Sigmoid colon (tissue), 6 donors: ENCODE measurements at regions not wholly inside any gene's neighbourhood (a gene's known extent, or its start where the extent isn't known, plus 50 kb on each side); places are given as distances from the start of the nearest gene placed in this dataset.

Experiments used
- DNase-seq: peaks from one replicate; pipeline ENCODE4 v3.0.0-alpha.2; 2019
- H3K27ac ChIP-seq, 4 donors: fragments of 200-600 bp; sonication (generic); one replicate each; pipeline ENCODE4 v1.5.1; 2016 to 2019; ENCODE audit warnings: mild to moderate bottlenecking in 1 of 4
- H3K27me3 ChIP-seq, 3 donors: fragments of 200-600 bp; sonication (generic); one replicate each; pipeline ENCODE4 v1.5.1; 2019; ENCODE audit warnings: mild to moderate bottlenecking in 1 of 3
- H3K36me3 ChIP-seq, 4 donors: fragments of 200-600 bp; sonication (generic); one replicate each; pipeline ENCODE4 v1.5.1; 2016 to 2019
- H3K4me1 ChIP-seq, 4 donors: fragments of 200-600 bp; sonication (generic); one replicate each; pipeline ENCODE4 v1.5.1; 2017 to 2019
- H3K4me3 ChIP-seq, 4 donors: fragments of 200-600 bp; sonication (generic); one replicate each; pipeline ENCODE4 v1.5.1; 2017 to 2019; ENCODE audit warnings: mild to moderate bottlenecking in 2 of 4, moderate library complexity in 1 of 4
- H3K9me3 ChIP-seq, 4 donors: fragments of 200-600 bp in 3 of 4; sonication (generic) in 3 of 4; one replicate each; pipeline versions ENCODE4 v1.5.1 to v1.6.1; 2013 to 2019
- CTCF ChIP-seq, 4 experiments: fragments of 450-650 bp in 3 of 4; fragments of 200-600 bp in 1 of 4; IDR thresholded peaks; one replicate each; pipeline ENCODE4 v1.5.1; 2016 to 2019; ENCODE audit warnings: antibody characterized with exemption in 4 of 4, mild to moderate bottlenecking in 3 of 4, moderate library complexity in 2 of 4
- EP300 ChIP-seq, 4 donors: sonication (generic); formaldehyde crosslinking; IDR thresholded peaks; one replicate each; pipeline ENCODE4 v1.6.1; 2017; ENCODE audit warnings: antibody characterized with exemption in 4 of 4
- POLR2A ChIP-seq, 2 donors: fragments of 450-650 bp; IDR thresholded peaks; one replicate each; pipeline ENCODE4 v1.6.1; 2016; ENCODE audit warnings: antibody characterized with exemption in 2 of 2, mild to moderate bottlenecking in 2 of 2, moderate library complexity in 2 of 2
- POLR2AphosphoS5 ChIP-seq, 4 donors: sonication (generic); formaldehyde crosslinking; IDR thresholded peaks; one replicate each; pipeline ENCODE4 v1.6.1; 2017; ENCODE audit warnings: antibody characterized with exemption in 4 of 4
- WGBS, 2 donors: extraction: QIAGEN DNeasy Blood & Tissue Kit; methylation state at CpG; one replicate each; pipeline ENCODE4 v1.1.7; 2013; 5-methylcytosine and 5-hydroxymethylcytosine counted together
- intact Hi-C: fragments of 100-400 bp; cut with DNase I; formaldehyde crosslinking; loops from one replicate; pipeline ENCODE4 v1.15.1; 2023
- donor health status: healthy with polysubstance abuse.
- donor health status: healthy.

DNA sequence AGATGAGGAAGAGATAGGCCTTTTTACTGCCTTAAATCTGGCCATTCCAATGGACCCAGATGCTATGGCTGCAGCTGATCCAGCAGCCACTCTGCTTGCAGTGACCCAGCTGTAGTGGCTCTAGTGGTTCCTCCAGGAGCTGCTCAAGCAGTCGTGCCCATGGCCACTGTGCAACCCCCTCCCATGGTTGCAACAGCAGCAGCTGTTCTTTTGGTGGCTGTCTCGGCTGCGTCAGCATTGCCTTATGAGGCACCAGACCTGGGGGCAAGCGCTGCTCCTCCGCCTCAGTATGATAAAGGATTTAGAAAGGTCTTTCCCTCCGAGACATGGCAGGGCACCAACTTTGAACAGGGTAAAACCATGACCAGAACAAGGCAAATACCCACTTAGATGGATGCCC lies 384.9 kb upstream of the DCC start:
- no peaks in the 10 kb centered on the region for H3K9me3 ChIP-seq
- WGBS, 2 donors: 79 to 81% methylated on average over 6 of the region's 6 CpGs

DNA sequence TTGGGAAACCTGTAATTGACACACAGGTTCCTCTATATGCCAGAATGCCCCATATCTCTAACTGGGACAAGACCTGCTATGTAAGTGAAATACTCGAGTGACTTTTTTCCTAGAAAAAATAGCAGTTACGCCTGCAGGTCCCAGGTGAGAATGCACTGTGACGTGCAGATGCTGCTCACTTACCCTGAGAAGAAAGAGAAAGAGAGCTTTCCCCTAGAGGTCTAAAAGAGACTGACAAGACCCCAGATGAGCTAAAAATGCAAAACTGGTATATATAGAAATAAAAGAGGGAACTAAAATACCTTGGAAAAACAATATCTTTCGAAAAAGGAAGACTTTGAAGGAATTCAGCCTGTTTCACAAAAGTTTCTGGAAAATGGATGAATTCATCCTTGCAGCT lies 383.0 kb upstream of the DCC start:
- Histone ChIP-seq H3K27ac (no peak overlapping the region), H3K4me1 (no peaks in the 10 kb centered on the region), H3K4me3 (no peak overlapping the region), H3K27me3 (no peaks in the 10 kb centered on the region), H3K9me3 (no peaks in the 10 kb centered on the region), H3K36me3 (no peaks in the 10 kb centered on the region)
- DNase-seq: no peak
- TF ChIP-seq POLR2AphosphoS5 (IDR thresholded peaks at IDR 0.05): no peak
- no peak for TF ChIP-seq POLR2A (IDR thresholded peaks at IDR 0.05)
- no peak for TF ChIP-seq CTCF (IDR thresholded peaks at IDR 0.05)
- no peak for TF ChIP-seq EP300 (IDR thresholded peaks at IDR 0.05)
- intact Hi-C loops: no loop called here
- 80 to 89% methylated on average over 4 of the region's 4 CpGs for WGBS, 2 donors

More for the DNA sequence above, 384.9 kb upstream of the DCC start:
- Histone ChIP-seq H3K36me3 (no peaks in the 10 kb centered on the region), H3K4me3 (no peak overlapping the region), H3K27me3 (no peaks in the 10 kb centered on the region), H3K27ac (no peak overlapping the region), H3K4me1 (no peaks in the 10 kb centered on the region)
- intact Hi-C loops: no loop called here
- no peak for TF ChIP-seq POLR2AphosphoS5 (IDR thresholded peaks at IDR 0.05)
- no peak for TF ChIP-seq POLR2A (IDR thresholded peaks at IDR 0.05)
- TF ChIP-seq EP300 (IDR thresholded peaks at IDR 0.05): no peak
- TF ChIP-seq CTCF (IDR thresholded peaks at IDR 0.05): no peak
- no peak for DNase-seq

DNA sequence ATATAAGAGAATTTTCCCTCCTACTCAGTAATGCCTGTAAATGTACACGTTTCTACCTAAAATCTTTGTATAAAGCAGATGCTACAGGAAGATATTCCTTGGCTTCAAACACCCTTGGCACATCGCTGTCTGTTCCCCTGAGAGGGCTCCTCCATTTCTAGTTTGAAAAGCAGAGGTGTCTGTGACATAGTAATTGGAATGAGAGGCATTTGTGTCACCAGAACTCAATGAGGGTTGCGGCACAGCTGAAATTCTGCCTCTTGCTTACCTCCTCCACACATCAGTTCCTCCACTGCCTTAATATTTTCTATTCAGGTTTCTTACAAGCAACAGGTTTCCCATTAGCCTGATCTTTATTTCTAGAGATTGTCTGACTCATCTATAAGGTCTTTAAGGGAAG lies 359.9 kb upstream of the DCC start:
- Histone ChIP-seq H3K36me3 (no peaks in the 10 kb centered on the region), H3K27me3 (no peaks in the 10 kb centered on the region), H3K4me3 (no peak overlapping the region), H3K9me3 (no peaks in the 10 kb centered on the region), H3K27ac (no peak overlapping the region), H3K4me1 (no peaks in the 10 kb centered on the region)
- TF ChIP-seq CTCF (IDR thresholded peaks at IDR 0.05) (no peak), POLR2AphosphoS5 (IDR thresholded peaks at IDR 0.05) (no peak), EP300 (IDR thresholded peaks at IDR 0.05) (no peak), POLR2A (IDR thresholded peaks at IDR 0.05) (no peak)
- WGBS, 2 donors: 62 to 82% methylated on average over 3 of the region's 3 CpGs
- no peak for DNase-seq
- intact Hi-C loops: no loop called here

- DNase-seq: no peak
- TF ChIP-seq POLR2AphosphoS5 (IDR thresholded peaks at IDR 0.05) (no peak), POLR2A (IDR thresholded peaks at IDR 0.05) (no peak), CTCF (IDR thresholded peaks at IDR 0.05) (no peak), EP300 (IDR thresholded peaks at IDR 0.05) (no peak)
- intact Hi-C loops: no loop called here
- no peaks in the 10 kb centered on the region for H3K9me3 ChIP-seq
- WGBS, 2 donors: 43 to 48% methylated on average over 2 of the region's 2 CpGs
- no peaks in the 10 kb centered on the region for H3K4me1 ChIP-seq
- no peaks in the 10 kb centered on the region for H3K36me3 ChIP-seq
- H3K27me3 ChIP-seq: no peaks in the 10 kb centered on the region
- H3K27ac ChIP-seq: no peak overlapping the region
- no peak overlapping the region for H3K4me3 ChIP-seq
These were observed 351.7 kb upstream of the DCC start for GRCh38 chr18:51988277-51988676.

DNA sequence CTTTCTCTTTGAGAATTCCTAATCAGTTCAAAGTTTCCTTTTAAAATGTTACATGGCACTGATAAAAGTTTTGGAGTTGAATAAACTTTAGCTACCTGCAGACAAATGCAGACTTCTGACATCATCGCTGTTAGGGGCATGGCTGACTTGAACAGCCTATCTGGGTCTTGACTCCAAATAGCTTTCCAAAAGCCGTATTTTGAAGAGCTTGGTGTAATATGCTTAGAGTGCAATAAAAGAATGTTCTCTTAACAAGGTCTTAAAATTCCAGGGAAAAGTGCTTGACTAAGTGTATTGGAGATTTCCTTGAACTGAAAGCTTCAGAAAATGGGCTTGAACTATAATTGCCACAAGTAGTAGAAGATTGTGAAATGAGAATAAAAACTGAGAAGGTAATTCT lies 342.9 kb upstream of the DCC start:
- no peak overlapping the region for H3K27ac ChIP-seq
- TF ChIP-seq POLR2A (IDR thresholded peaks at IDR 0.05) (no peak), POLR2AphosphoS5 (IDR thresholded peaks at IDR 0.05) (no peak), EP300 (IDR thresholded peaks at IDR 0.05) (no peak), CTCF (IDR thresholded peaks at IDR 0.05) (no peak)
- no peak overlapping the region for H3K4me3 ChIP-seq
- intact Hi-C loops: no loop called here
- WGBS, 2 donors: 68 to 85% methylated on average over 2 of the region's 2 CpGs
- H3K36me3 ChIP-seq: no peaks in the 10 kb centered on the region
- H3K9me3 ChIP-seq: no peaks in the 10 kb centered on the region
- H3K27me3 ChIP-seq: no peaks in the 10 kb centered on the region
- no peak for DNase-seq
- no peaks in the 10 kb centered on the region for H3K4me1 ChIP-seq
